ENCODE measurements at regions not wholly inside any gene's neighbourhood (a gene's known extent, or its start where the extent isn't known, plus 50 kb on each side); places are given as distances from the start of the nearest gene placed in this dataset.

GRCh38 chr3:81967393-81967792 is 205.9 kb upstream of the GBE1 start:
- DNase-seq (ENCODE audit: extremely low spot score, insufficient read length, low read depth) (no peak), FAIRE-seq (no peak)

DNA sequence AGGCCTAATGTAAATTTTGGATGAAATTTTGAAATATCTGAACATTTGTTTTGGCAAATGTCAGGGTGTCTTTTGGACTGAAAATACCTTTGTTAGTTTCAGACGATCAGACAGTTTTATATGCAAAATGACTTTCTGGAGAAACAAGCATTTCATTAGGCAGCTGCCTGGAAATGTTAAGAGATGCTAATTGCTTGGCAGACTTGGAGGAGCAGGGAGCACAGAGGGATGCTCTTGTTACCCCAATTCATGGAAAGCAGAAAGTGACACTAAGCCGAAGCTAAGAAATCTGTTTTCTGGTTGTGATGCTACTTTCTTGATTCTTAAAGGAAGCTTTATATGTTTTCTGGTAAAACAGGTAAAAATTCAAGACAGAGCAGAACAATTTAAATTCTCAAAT is 204.3 kb upstream of the GBE1 start:
- FAIRE-seq (no peak), DNase-seq (ENCODE audit: extremely low spot score, insufficient read length, low read depth) (no peak)

- no peak for FAIRE-seq
- no peak for DNase-seq (ENCODE audit: extremely low spot score, insufficient read length, low read depth)
Measured at GRCh38 chr3:81962396-81962795, 201.0 kb upstream of the GBE1 start.

- DNase-seq (ENCODE audit: extremely low spot score, insufficient read length, low read depth) (no peak), FAIRE-seq (no peak)
Measured at GRCh38 chr3:81958972-81959640, 197.7 kb upstream of the GBE1 start.

DNA sequence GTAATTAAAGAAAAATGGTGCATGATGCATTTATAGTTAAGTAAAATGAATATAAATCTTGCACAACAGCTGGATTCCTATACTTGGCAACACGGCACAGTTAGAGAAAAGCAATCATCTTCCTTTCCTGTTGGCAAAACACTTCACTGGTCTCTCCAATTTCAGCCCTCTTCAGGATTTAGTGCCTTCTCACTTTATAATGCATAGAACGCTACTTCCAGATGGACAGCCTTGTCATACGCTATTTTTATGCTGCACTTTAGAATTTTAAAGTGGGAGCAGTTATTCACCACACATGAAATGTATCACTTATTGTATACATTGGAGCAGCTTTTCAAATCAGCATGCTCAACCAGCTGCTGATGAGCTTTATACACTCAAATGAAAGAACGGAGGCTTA is 194.4 kb upstream of the GBE1 start:
- FAIRE-seq (no peak), DNase-seq (ENCODE audit: extremely low spot score, insufficient read length, low read depth) (no peak)

- DNase-seq (ENCODE audit: extremely low spot score, insufficient read length, low read depth) (no peak), FAIRE-seq (no peak)
Measured at GRCh38 chr3:81953111-81953510, 191.7 kb upstream of the GBE1 start.

DNA sequence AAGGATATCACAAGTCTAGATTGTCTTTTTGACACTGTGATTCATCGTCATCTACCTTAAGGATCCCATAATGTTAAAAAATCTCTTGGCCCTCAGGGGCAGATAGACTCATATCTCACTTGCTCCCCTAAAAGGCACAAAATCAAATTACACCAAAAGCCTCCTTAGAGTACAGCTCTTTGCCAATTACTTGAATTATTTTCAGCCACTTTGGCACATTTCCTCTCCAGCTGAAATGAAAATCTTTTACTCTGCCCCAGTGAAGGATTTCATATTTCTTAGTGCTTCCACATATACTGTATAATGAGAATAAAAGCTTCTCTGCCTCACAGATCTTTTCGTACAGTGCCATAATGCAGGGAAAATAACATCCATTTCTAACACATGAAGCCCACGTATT is 190.7 kb upstream of the GBE1 start:
- no peak for FAIRE-seq
- no peak for DNase-seq (ENCODE audit: extremely low spot score, insufficient read length, low read depth)

DNA sequence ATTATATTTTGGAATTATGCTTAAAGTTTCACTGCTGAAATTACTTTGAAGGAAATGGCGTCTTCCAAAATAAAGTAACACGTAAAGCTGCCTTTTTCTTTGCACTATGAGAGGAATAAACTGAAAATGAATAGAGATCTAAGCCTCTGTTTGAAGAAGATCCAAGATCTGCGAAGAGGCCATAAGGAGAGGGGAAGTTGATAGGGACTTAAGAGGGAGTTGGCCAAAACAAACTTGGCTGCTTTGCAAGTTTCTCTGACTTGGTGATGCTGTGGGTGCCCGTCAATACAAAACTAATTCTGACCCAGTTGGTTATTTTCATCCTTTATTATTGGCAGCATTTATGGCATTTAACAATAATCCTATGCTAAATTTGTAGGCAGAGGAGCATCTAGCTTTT is 190.2 kb upstream of the GBE1 start:
- FAIRE-seq (no peak), DNase-seq (ENCODE audit: extremely low spot score, insufficient read length, low read depth) (no peak)

- DNase-seq (ENCODE audit: extremely low spot score, insufficient read length, low read depth) (no peak), FAIRE-seq (no peak)
Measured at GRCh38 chr3:81951106-81951505, 189.7 kb upstream of the GBE1 start.

GRCh38 chr3:81947359-81947758 is 185.9 kb upstream of the GBE1 start:
- DNase-seq (ENCODE audit: extremely low spot score, insufficient read length, low read depth) (no peak), FAIRE-seq (no peak)

DNA sequence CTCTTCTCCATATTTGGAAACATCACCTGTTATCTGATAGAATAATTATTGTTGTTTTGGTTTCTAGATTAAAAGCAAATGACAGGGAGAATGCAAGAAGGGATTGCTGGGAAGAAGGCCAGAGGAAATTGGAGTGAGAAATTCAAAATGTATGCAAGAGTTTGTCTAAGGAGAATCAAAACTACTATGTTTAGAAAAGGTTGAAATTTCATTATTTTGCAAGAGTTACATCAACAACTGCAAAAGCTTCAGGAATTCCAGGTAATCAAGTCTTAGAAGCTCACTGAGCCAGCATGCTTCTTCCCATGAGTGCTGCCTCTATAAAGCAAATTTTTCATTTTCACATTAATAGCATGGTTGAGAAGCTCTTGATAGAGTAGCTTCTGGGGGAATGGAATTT is 177.2 kb upstream of the GBE1 start:
- no peak for FAIRE-seq

GRCh38 chr3:81936817-81937216 is 175.4 kb upstream of the GBE1 start:
- DNase-seq (ENCODE audit: extremely low spot score, insufficient read length, low read depth) (no peak), FAIRE-seq (no peak)

More for the DNA sequence above, 177.2 kb upstream of the GBE1 start:
- DNase-seq (ENCODE audit: extremely low spot score, insufficient read length, low read depth) = no peak

- FAIRE-seq = no peak
- no peak for DNase-seq (ENCODE audit: extremely low spot score, insufficient read length, low read depth)
Measured at GRCh38 chr3:81932681-81933080, 171.2 kb upstream of the GBE1 start.

- DNase-seq (ENCODE audit: extremely low spot score, insufficient read length, low read depth) = no peak
- FAIRE-seq = no peak
Measured at GRCh38 chr3:81931265-81932251, 170.1 kb upstream of the GBE1 start.

- FAIRE-seq = no peak
- no peak for DNase-seq (ENCODE audit: extremely low spot score, insufficient read length, low read depth)
Measured at GRCh38 chr3:81929697-81930096, 168.3 kb upstream of the GBE1 start.

DNA sequence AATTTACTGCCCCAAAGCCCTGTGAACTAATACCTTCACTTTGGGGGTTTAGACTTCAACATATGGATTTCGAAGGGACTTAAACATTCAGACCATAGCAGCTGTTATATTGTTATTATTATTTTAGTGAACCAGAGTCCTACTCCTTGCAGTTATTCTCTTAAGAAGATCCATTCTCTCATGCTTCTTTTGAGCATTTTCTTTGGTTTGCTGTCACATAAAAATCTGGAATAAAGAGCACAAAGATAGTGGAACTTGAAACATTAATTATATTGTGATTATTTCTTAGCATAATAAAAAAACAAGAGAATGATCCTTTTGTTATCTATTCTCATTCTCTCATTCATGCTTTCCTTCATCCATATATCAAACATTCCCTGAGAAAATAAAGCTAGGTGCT is 166.4 kb upstream of the GBE1 start:
- no peak for DNase-seq (ENCODE audit: extremely low spot score, insufficient read length, low read depth)
- no peak for FAIRE-seq

DNA sequence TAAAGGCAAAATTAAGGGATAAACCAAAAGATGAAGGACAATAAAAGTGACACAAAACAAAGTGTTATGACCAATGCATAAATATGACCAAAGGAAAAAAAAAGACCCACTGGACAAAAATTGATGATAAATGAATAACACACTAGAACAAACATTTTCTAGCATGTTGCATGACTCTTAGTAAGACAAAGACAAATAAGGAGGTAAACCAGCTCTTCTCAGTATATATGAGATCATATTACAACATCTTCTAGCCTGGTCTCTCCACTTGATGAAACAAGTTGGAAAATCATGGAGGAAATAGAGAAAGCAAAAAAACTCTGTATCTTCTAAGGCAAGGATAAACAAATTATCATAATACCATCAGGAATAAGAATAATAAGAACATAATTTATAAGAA is 163.9 kb upstream of the GBE1 start:
- DNase-seq (ENCODE audit: extremely low spot score, insufficient read length, low read depth) (no peak), FAIRE-seq (no peak)

DNA sequence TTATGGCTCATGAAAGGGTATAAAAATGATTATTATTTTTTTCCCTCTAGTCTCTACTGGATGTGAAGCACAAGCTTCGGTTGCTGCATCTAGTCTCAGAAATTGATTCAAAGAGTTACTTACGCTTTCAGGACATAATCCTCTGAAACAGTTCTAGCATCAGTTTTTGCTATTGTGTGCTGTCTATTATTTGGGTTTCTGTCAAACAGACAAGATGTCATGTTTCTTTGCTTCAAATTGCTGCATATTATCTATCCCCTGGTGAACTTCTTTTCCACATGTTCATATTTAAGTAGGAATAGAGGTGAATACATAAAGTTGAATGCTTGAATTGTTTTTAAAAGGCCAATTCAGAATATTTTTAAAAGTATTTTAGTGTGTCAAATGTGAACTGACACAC is 161.6 kb upstream of the GBE1 start:
- FAIRE-seq = no peak

GRCh38 chr3:81922404-81922803 is 161.0 kb upstream of the GBE1 start:
- FAIRE-seq = no peak

More for the DNA sequence above, 161.6 kb upstream of the GBE1 start:
- DNase-seq (ENCODE audit: extremely low spot score, insufficient read length, low read depth) = no peak

DNA sequence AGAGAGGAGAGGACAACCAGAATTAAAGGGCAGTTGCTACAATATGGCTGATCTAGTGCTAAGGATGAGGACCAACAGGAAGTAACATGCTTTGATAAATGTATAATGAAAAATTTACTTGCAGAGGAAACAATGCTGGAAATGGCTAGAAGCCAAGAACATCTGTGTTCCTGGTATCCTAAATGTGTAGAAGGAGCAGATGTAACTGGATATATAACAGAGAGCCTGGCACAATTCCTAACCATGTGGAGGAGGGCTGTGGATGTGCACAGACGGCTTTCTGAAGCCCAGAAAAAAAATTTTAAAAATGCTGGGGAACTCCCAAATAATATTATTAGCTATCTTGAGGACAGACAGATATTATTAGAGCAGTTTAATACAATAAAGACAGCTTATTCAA is 159.4 kb upstream of the GBE1 start:
- no peak for FAIRE-seq
- DNase-seq (ENCODE audit: extremely low spot score, insufficient read length, low read depth) = no peak

More at GRCh38 chr3:81922404-81922803, 161.0 kb upstream of the GBE1 start:
- DNase-seq (ENCODE audit: extremely low spot score, insufficient read length, low read depth) = no peak

GRCh38 chr3:81916890-81917289 is 155.4 kb upstream of the GBE1 start:
- FAIRE-seq (peak; percentile 62), DNase-seq (ENCODE audit: extremely low spot score, insufficient read length, low read depth) (no peak)
